ENCODE measurements at regions not wholly inside any gene's neighbourhood (a gene's known extent, or its start where the extent isn't known, plus 50 kb on each side); places are given as distances from the start of the nearest gene placed in this dataset.

GRCh38 chr2:145669301-145669700 lies 1149.4 kb upstream of the ZEB2 start:
- TF ChIP-seq CTCF (IDR thresholded peaks at IDR 0.05), result no peak
- TF ChIP-seq POLR2A (IDR thresholded peaks at IDR 0.05), result no peak
- TF ChIP-seq EP300 (IDR thresholded peaks at IDR 0.05), result no peak
